Thyroid gland (tissue), 4 donors: ENCODE measurements at regions not wholly inside any gene's neighbourhood (a gene's known extent, or its start where the extent isn't known, plus 50 kb on each side); places are given as distances from the start of the nearest gene placed in this dataset.
"Not testable (repeated sequence)": the region's sequence is repeated elsewhere in the genome, so short reads cannot be mapped to it uniquely, and the experiment has no call there.

Experiments used
- DNase-seq, 2 donors: peaks; one replicate each; pipeline ENCODE4 v3.0.0-alpha.2; 2019
- H3K27ac ChIP-seq, 3 donors: fragments of 200-600 bp; sonication (generic); 1 replicate in 2 of 3; 2 replicates in 1 of 3; pipeline ENCODE4 v1.5.1; 2016 to 2019; ENCODE audit warnings: mild to moderate bottlenecking in 1 of 3, moderate library complexity in 1 of 3
- H3K27me3 ChIP-seq: fragments of 200-600 bp; sonication (generic); one replicate; pipeline ENCODE4 v1.5.1; 2019
- H3K36me3 ChIP-seq, 2 donors: fragments of 200-600 bp; sonication (generic); one replicate each; pipeline ENCODE4 v1.5.1; 2016 to 2019
- H3K4me1 ChIP-seq, 2 donors: fragments of 200-600 bp; sonication (generic); one replicate each; pipeline ENCODE4 v1.5.1; 2017 to 2019
- H3K4me3 ChIP-seq, 3 donors: fragments of 200-600 bp; sonication (generic); replicated peaks in 1 of 3; 1 replicate in 2 of 3; 2 replicates in 1 of 3; pipeline ENCODE4 v1.5.1; 2016; ENCODE audit warnings: mild to moderate bottlenecking in 1 of 3
- H3K9me3 ChIP-seq: fragments of 200-600 bp; sonication (generic); one replicate; pipeline ENCODE4 v1.5.1; 2017
- CTCF ChIP-seq, 6 experiments: fragments of 200-600 bp in 3 of 6; fragments of 450-650 bp in 3 of 6; sonication (generic) in 3 of 6; IDR thresholded peaks; one replicate each; pipeline ENCODE4 v1.5.1; 2016 to 2019; ENCODE audit warnings: antibody characterized with exemption in 6 of 6, mild to moderate bottlenecking in 2 of 6, inconsistent platforms in 1 of 6, moderate library complexity in 1 of 6
- POLR2A ChIP-seq, 2 donors: fragments of 450-650 bp; IDR thresholded peaks; one replicate each; pipeline ENCODE4 v1.6.1; 2017; ENCODE audit warnings: antibody characterized with exemption in 2 of 2, mild to moderate bottlenecking in 2 of 2, moderate library complexity in 1 of 2
- WGBS, 2 donors: methylation state at CpG; one replicate each; pipeline ENCODE4 v1.1.5; 2017; 5-methylcytosine and 5-hydroxymethylcytosine counted together
- intact Hi-C: fragments of 100-400 bp; cut with DNase I; formaldehyde crosslinking; loops from one replicate; pipeline ENCODE4 v1.15.1; 2023

- peaks cover 2 to 4% of the 10 kb centered on the region in 2 donors for H3K4me1 ChIP-seq
- intact Hi-C loops: no loop called here
- no peak for DNase-seq
- no peak overlapping the region for H3K27ac ChIP-seq
- WGBS, 2 donors: 74 to 76% methylated on average over 6 of the region's 6 CpGs
- TF ChIP-seq POLR2A (IDR thresholded peaks at IDR 0.05) (no peak), CTCF (IDR thresholded peaks at IDR 0.05) (no peak)
- no peaks in the 10 kb centered on the region for H3K27me3 ChIP-seq
- no peak overlapping the region for H3K4me3 ChIP-seq
- H3K9me3 ChIP-seq: no peaks in the 10 kb centered on the region
- H3K36me3 ChIP-seq: no peaks in the 10 kb centered on the region
These were observed 67.2 kb upstream of the PHLPP1 start for GRCh38 chr18:62648045-62648678.

GRCh38 chr18:62651276-62652056 lies 63.9 kb upstream of the PHLPP1 start:
- 71 to 75% methylated on average over 7 of the region's 7 CpGs for WGBS, 2 donors

GRCh38 chr18:62652057-62652629 lies 63.2 kb upstream of the PHLPP1 start:
- WGBS, 2 donors: 83 to 85% methylated on average over 15 of the region's 15 CpGs
- H3K36me3 ChIP-seq, DNase-seq, H3K4me3 ChIP-seq, H3K27ac ChIP-seq, H3K4me1 ChIP-seq, intact Hi-C loops, H3K27me3 ChIP-seq, H3K9me3 ChIP-seq: not testable (repeated sequence)

More at GRCh38 chr18:62651276-62652056, 63.9 kb upstream of the PHLPP1 start:
- Histone ChIP-seq H3K9me3 (no peaks in the 10 kb centered on the region), H3K4me3 (no peak overlapping the region), H3K27me3 (no peaks in the 10 kb centered on the region), H3K36me3 (no peaks in the 10 kb centered on the region), H3K4me1 (no peaks in the 10 kb centered on the region), H3K27ac (no peak overlapping the region)
- intact Hi-C loops: no loop called here
- DNase-seq: no peak
- TF ChIP-seq CTCF (IDR thresholded peaks at IDR 0.05): no peak
- TF ChIP-seq POLR2A (IDR thresholded peaks at IDR 0.05): no peak

- Histone ChIP-seq H3K9me3 (no peaks in the 10 kb centered on the region), H3K4me1 (no peaks in the 10 kb centered on the region), H3K4me3 (no peak overlapping the region), H3K36me3 (no peaks in the 10 kb centered on the region), H3K27me3 (no peaks in the 10 kb centered on the region), H3K27ac (no peak overlapping the region)
- TF ChIP-seq POLR2A (IDR thresholded peaks at IDR 0.05) (no peak), CTCF (IDR thresholded peaks at IDR 0.05) (no peak)
- intact Hi-C loops: no loop called here
- no peak for DNase-seq
- WGBS, 2 donors: 57 to 67% methylated on average over 15 of the region's 15 CpGs
These were observed 59.7 kb upstream of the PHLPP1 start for GRCh38 chr18:62655520-62656219.

- intact Hi-C loops: no loop called here
- WGBS, 2 donors: 57 to 86% methylated on average over 1 of the region's 1 CpG
These were observed 57.3 kb upstream of the PHLPP1 start for GRCh38 chr18:62658028-62658427.

More at GRCh38 chr18:62658028-62658427, 57.3 kb upstream of the PHLPP1 start:
- DNase-seq: no peak
- no peaks in the 10 kb centered on the region for H3K4me1 ChIP-seq
- no peak overlapping the region for H3K4me3 ChIP-seq
- no peaks in the 10 kb centered on the region for H3K27me3 ChIP-seq
- no peak for TF ChIP-seq POLR2A (IDR thresholded peaks at IDR 0.05)
- TF ChIP-seq CTCF (IDR thresholded peaks at IDR 0.05): no peak
- no peaks in the 10 kb centered on the region for H3K36me3 ChIP-seq
- no peaks in the 10 kb centered on the region for H3K9me3 ChIP-seq
- H3K27ac ChIP-seq: no peak overlapping the region
